ENCODE measurements at regions not wholly inside any gene's neighbourhood (a gene's known extent, or its start where the extent isn't known, plus 50 kb on each side); places are given as distances from the start of the nearest gene placed in this dataset.

DNA sequence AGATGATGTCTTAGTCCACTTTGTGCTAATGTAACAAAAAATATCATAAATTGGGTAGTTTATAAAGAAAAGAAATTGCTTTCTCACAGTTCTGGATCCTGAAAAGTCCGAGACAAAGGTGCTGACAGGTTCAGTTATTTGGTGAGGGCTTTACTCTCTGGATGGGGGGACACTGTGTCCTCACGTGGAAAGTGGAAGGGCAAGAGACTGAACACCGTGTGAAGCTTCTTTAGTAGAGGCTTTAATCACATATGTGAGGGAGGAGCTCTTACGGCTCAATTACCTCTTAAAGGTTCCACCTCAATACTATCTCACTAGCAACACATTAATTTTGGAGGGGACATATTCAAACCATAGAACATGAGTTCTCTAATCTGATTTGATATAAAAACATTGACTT, 204.3 kb downstream of the FSIP2 start:
- TF ChIP-seq, protein P1, sequence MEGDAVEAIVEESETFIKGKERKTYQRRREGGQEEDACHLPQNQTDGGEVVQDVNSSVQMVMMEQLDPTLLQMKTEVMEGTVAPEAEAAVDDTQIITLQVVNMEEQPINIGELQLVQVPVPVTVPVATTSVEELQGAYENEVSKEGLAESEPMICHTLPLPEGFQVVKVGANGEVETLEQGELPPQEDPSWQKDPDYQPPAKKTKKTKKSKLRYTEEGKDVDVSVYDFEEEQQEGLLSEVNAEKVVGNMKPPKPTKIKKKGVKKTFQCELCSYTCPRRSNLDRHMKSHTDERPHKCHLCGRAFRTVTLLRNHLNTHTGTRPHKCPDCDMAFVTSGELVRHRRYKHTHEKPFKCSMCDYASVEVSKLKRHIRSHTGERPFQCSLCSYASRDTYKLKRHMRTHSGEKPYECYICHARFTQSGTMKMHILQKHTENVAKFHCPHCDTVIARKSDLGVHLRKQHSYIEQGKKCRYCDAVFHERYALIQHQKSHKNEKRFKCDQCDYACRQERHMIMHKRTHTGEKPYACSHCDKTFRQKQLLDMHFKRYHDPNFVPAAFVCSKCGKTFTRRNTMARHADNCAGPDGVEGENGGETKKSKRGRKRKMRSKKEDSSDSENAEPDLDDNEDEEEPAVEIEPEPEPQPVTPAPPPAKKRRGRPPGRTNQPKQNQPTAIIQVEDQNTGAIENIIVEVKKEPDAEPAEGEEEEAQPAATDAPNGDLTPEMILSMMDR (IDR thresholded peaks at IDR 0.05): no peak
- TF ChIP-seq POLR2A (IDR thresholded peaks at IDR 0.05): no peak
